ENCODE measurements at regions not wholly inside any gene's neighbourhood (a gene's known extent, or its start where the extent isn't known, plus 50 kb on each side); places are given as distances from the start of the nearest gene placed in this dataset.

DNA sequence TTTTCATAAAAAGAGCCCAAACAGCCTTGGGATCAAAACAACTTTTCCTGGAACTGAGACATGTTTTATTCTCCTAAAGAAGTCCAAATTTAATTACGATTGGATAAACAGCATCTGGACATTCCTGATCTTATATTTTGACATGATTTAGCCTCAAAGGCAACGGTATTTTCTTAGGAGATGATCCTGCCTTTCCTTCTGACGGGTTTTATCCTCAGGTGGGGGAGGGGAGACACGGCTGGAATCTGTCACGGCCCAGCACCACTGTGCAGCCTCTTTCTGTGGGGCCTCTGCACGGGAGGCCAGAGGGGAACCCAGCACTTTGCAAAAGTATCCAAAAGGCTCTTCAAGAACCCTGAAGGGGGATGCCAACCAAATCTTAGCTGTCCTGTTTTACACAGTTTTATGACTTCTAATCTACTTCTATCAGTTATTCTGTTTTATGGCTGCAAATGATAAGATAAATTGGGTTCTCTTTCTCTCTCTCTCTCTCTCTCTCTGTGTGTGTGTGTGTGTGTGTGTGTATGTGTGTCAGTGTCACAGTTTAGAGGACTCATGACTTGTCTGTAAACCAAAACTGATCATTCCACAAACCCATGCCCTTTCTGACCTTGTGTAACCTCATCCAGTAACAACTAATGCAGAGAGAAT, 321.1 kb upstream of the NPVF start:
- Histone ChIP-seq H3K4me3 (ENCODE audit: low read depth in 1 of 2, low read length in 2 of 2) (no peak overlapping the region), H3K9me3 (ENCODE audit: control insufficient read depth in 2 of 2, insufficient read depth in 1 of 2, low read depth in 1 of 2, low read length in 1 of 2) (no peaks in the 10 kb centered on the region), H3K4me1 (ENCODE audit: control insufficient read depth in 2 of 2, insufficient read depth in 2 of 2, low read length in 1 of 2) (no peaks in the 10 kb centered on the region), H3K27ac (ENCODE audit: low read depth in 2 of 2, low read length in 1 of 2) (no peak overlapping the region), H3K36me3 (ENCODE audit: control insufficient read depth in 2 of 2, insufficient read depth in 2 of 2, low read length in 1 of 2) (no peaks in the 10 kb centered on the region), H3K27me3 (ENCODE audit: control insufficient read depth in 1 of 2, insufficient read depth in 2 of 2, low read length in 2 of 2) (no peaks in the 10 kb centered on the region)
- WGBS, 2 donors: 47 to 68% methylated on average over 6 of the region's 6 CpGs

DNA sequence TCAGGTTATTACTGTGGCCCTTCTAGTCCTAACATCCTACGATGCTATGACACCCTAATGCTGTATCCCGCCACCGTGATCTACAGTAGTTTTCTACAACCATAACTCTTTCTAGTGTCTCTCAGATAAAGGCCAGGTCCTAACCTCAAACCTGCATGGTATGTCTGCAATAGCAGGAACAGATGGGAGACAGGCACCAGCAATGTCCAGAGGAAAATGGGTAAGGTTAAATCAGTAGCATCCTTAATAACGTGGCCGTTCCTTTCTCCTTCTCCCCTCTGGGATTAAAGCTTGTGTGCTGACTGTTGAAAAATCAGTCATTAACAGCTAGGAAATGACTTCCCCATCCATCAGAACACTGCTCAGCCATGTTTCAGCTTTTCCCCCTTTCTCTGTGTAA, 321.9 kb upstream of the NPVF start:
- no peaks in the 10 kb centered on the region for H3K4me1 ChIP-seq (ENCODE audit: control insufficient read depth in 2 of 2, insufficient read depth in 2 of 2, low read length in 1 of 2)
- WGBS, 2 donors: 76 to 82% methylated on average over 5 of the region's 5 CpGs
- H3K27me3 ChIP-seq (ENCODE audit: control insufficient read depth in 1 of 2, insufficient read depth in 2 of 2, low read length in 2 of 2): no peaks in the 10 kb centered on the region
- H3K27ac ChIP-seq (ENCODE audit: low read depth in 2 of 2, low read length in 1 of 2): no peak overlapping the region
- no peak overlapping the region for H3K4me3 ChIP-seq (ENCODE audit: low read depth in 1 of 2, low read length in 2 of 2)
- H3K36me3 ChIP-seq (ENCODE audit: control insufficient read depth in 2 of 2, insufficient read depth in 2 of 2, low read length in 1 of 2): no peaks in the 10 kb centered on the region
- no peaks in the 10 kb centered on the region for H3K9me3 ChIP-seq (ENCODE audit: control insufficient read depth in 2 of 2, insufficient read depth in 1 of 2, low read depth in 1 of 2, low read length in 1 of 2)

DNA sequence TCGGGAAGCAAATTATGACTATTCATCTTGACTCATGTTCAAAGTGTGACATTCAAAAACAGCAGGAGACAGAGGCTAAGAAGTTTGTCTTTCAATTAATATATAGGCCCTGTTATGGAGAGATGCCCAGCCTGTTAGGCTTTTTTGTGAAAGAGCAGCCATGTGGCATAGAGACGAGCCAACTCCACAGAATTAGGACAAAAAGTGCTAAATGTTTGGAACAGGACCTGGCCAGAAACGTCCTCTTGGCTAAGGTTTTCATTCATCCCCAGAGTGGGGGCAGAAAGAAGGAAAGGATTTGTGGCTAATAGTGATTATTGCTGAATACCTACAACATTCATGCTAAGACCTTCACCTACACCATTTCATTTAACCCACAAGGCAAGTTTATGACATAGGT, 324.7 kb upstream of the NPVF start:
- Histone ChIP-seq H3K27ac (ENCODE audit: low read depth in 2 of 2, low read length in 1 of 2) (no peak overlapping the region), H3K4me3 (ENCODE audit: low read depth in 1 of 2, low read length in 2 of 2) (no peak overlapping the region), H3K36me3 (ENCODE audit: control insufficient read depth in 2 of 2, insufficient read depth in 2 of 2, low read length in 1 of 2) (no peaks in the 10 kb centered on the region), H3K9me3 (ENCODE audit: control insufficient read depth in 2 of 2, insufficient read depth in 1 of 2, low read depth in 1 of 2, low read length in 1 of 2) (no peaks in the 10 kb centered on the region), H3K27me3 (ENCODE audit: control insufficient read depth in 1 of 2, insufficient read depth in 2 of 2, low read length in 2 of 2) (no peaks in the 10 kb centered on the region), H3K4me1 (ENCODE audit: control insufficient read depth in 2 of 2, insufficient read depth in 2 of 2, low read length in 1 of 2) (no peaks in the 10 kb centered on the region)
- WGBS, 2 donors: 40 to 52% methylated on average over 3 of the region's 3 CpGs

DNA sequence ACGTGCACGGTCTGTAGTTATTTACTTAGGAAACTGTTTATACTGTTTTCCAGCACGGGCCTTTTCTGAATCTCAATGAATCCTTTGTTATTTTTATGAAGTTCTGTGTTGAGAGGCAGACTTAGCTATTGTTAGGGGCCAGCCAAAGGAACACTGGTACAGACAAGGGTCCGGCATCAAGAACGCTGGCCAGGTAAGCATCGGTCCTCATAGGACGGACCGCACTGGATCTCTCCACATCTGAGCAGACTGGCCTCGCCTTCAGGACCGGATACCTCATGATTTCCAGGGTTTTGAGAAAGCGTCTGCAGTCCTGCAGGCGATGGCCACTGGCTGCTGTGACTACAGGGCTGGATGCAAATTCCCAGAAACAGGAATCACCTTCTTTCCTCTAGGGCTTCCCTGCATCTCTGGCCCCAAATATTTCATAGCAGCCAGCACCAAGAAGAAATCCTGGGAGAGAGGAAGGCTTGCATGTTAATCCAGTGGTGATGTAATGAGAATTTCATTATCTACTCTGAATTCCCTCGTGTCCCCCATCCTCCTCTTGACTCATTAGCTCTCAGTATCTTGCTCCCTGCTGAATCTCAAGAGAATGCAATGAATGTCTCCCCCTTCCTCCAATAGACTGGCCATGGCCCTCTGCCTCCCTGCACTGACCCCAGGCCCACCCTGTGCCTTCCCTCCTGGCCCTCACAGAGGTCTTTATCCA, 325.4 kb upstream of the NPVF start:
- H3K27me3 ChIP-seq (ENCODE audit: control insufficient read depth in 1 of 2, insufficient read depth in 2 of 2, low read length in 2 of 2): no peaks in the 10 kb centered on the region
- no peaks in the 10 kb centered on the region for H3K36me3 ChIP-seq (ENCODE audit: control insufficient read depth in 2 of 2, insufficient read depth in 2 of 2, low read length in 1 of 2)
- WGBS, 2 donors: 77 to 80% methylated on average over 13 of the region's 13 CpGs
- no peaks in the 10 kb centered on the region for H3K9me3 ChIP-seq (ENCODE audit: control insufficient read depth in 2 of 2, insufficient read depth in 1 of 2, low read depth in 1 of 2, low read length in 1 of 2)
- H3K4me3 ChIP-seq (ENCODE audit: low read depth in 1 of 2, low read length in 2 of 2): no peak overlapping the region
- no peaks in the 10 kb centered on the region for H3K4me1 ChIP-seq (ENCODE audit: control insufficient read depth in 2 of 2, insufficient read depth in 2 of 2, low read length in 1 of 2)
- no peak overlapping the region for H3K27ac ChIP-seq (ENCODE audit: low read depth in 2 of 2, low read length in 1 of 2)

DNA sequence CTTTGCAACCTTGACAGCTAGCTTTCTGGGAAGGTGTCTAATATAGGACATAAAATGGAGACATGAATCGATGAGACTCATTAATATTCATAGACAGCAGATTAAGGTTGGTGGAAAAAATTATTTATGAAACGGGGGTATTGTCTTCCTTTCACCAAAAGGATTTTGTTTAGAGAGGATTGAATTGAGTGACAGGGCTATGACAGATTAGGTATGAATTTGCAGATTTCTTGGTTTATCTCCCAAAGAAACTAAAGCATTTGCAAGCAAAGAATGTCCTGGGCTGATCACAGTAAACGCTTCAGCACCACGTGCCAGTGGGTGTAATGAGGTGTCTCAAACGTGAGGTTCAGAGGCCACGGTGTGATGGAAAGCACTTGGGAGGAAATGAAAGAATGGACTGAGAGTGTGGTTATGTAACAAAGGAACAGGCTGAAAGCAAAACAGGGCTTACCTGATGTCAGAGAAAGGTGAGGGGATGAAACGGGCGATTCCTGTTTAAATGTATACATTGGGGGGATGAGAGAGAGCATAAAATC, 329.2 kb upstream of the NPVF start:
- no peak overlapping the region for H3K4me3 ChIP-seq (ENCODE audit: low read depth in 1 of 2, low read length in 2 of 2)
- H3K36me3 ChIP-seq (ENCODE audit: control insufficient read depth in 2 of 2, insufficient read depth in 2 of 2, low read length in 1 of 2): no peaks in the 10 kb centered on the region
- no peak overlapping the region for H3K27ac ChIP-seq (ENCODE audit: low read depth in 2 of 2, low read length in 1 of 2)
- no peaks in the 10 kb centered on the region for H3K9me3 ChIP-seq (ENCODE audit: control insufficient read depth in 2 of 2, insufficient read depth in 1 of 2, low read depth in 1 of 2, low read length in 1 of 2)
- 61 to 63% methylated on average over 8 of the region's 8 CpGs for WGBS, 2 donors
- H3K4me1 ChIP-seq (ENCODE audit: control insufficient read depth in 2 of 2, insufficient read depth in 2 of 2, low read length in 1 of 2): no peaks in the 10 kb centered on the region
- H3K27me3 ChIP-seq (ENCODE audit: control insufficient read depth in 1 of 2, insufficient read depth in 2 of 2, low read length in 2 of 2): no peaks in the 10 kb centered on the region

DNA sequence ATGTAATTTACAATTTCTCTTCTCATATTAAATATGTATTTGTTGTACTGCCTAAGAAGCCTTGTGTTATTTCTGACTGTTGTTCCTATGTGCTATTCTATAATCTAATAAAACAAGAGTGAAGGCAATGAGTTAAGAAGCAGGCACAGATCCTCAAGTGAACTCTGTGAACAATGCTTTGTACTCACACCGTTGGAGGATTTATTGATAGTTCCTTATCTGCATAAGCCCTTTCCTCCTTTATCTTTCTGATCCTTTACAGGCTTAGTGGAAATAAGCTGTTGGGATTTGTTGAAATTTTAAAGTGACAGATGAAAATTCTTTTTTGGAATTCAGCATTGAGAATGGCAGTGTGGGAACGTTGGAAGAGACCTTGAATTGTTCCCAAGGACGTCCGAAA, 329.6 kb upstream of the NPVF start:
- 55 to 69% methylated on average over 4 of the region's 4 CpGs for WGBS, 2 donors

DNA sequence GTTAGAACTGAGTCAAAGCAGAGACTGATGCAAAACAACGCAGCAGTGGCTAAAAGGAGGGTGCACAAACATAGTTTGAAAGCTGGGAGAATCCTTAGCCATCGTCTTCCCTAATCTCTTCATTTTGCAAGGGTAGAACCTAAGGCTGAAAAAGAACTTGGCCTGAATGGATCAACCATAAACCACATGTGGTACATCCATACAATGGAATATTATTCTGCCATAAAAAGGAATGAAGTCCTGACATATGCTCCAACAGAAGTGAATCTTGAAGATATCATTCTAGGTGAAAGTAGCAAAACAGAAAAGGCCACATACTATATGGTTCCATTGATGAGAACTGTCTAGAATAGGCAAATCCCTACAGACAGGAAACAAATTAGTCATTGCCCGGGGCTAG, 330.3 kb upstream of the NPVF start:
- H3K4me3 ChIP-seq (ENCODE audit: low read depth in 1 of 2, low read length in 2 of 2): no peak overlapping the region
- no peaks in the 10 kb centered on the region for H3K4me1 ChIP-seq (ENCODE audit: control insufficient read depth in 2 of 2, insufficient read depth in 2 of 2, low read length in 1 of 2)
- H3K9me3 ChIP-seq (ENCODE audit: control insufficient read depth in 2 of 2, insufficient read depth in 1 of 2, low read depth in 1 of 2, low read length in 1 of 2): no peaks in the 10 kb centered on the region
- WGBS, 2 donors: 93% methylated on average over 3 of the region's 3 CpGs
- no peaks in the 10 kb centered on the region for H3K27me3 ChIP-seq (ENCODE audit: control insufficient read depth in 1 of 2, insufficient read depth in 2 of 2, low read length in 2 of 2)
- H3K36me3 ChIP-seq (ENCODE audit: control insufficient read depth in 2 of 2, insufficient read depth in 2 of 2, low read length in 1 of 2): no peaks in the 10 kb centered on the region
- no peak overlapping the region for H3K27ac ChIP-seq (ENCODE audit: low read depth in 2 of 2, low read length in 1 of 2)

More for the DNA sequence above, 329.6 kb upstream of the NPVF start:
- Histone ChIP-seq H3K4me1 (ENCODE audit: control insufficient read depth in 2 of 2, insufficient read depth in 2 of 2, low read length in 1 of 2) (no peaks in the 10 kb centered on the region), H3K9me3 (ENCODE audit: control insufficient read depth in 2 of 2, insufficient read depth in 1 of 2, low read depth in 1 of 2, low read length in 1 of 2) (no peaks in the 10 kb centered on the region), H3K27ac (ENCODE audit: low read depth in 2 of 2, low read length in 1 of 2) (no peak overlapping the region), H3K27me3 (ENCODE audit: control insufficient read depth in 1 of 2, insufficient read depth in 2 of 2, low read length in 2 of 2) (no peaks in the 10 kb centered on the region), H3K36me3 (ENCODE audit: control insufficient read depth in 2 of 2, insufficient read depth in 2 of 2, low read length in 1 of 2) (no peaks in the 10 kb centered on the region), H3K4me3 (ENCODE audit: low read depth in 1 of 2, low read length in 2 of 2) (no peak overlapping the region)

DNA sequence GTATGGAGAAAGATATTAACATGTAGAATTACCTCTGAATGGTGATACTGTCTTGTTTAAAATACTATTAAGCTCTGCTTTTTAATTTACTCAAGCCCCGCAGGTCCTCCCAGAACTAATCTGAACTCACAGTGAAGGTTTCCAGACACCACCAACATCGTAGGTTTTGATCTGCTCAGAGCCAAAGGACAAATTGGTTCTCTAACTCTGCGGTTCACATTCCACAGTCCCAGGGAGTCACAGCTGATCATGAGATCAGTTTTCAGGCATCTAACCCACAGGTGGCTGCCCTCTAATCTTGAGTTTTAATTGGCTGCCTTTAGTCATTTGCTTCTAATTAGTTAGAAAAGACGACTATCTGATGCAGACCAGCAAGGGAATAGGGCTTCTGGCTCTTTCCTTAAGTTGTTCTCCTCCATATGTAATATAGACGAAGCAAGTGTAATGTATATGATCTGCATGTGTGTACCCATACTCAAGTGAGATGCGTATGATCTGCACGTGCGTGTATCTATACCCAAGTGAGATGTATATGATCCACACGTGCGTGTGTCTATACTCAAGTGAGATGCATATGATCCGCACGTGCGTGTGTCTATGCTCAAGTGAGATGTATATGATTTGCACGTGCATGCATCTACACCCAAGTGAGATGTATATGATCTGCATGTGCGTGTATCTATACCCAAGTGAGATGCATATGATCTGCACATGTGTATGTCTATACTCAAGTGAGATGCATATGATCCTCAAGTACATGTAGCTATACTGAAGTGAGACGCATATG, 331.5 kb upstream of the NPVF start:
- no peaks in the 10 kb centered on the region for H3K4me1 ChIP-seq (ENCODE audit: control insufficient read depth in 2 of 2, insufficient read depth in 2 of 2, low read length in 1 of 2)
- no peak overlapping the region for H3K27ac ChIP-seq (ENCODE audit: low read depth in 2 of 2, low read length in 1 of 2)
- 90 to 93% methylated on average over 16 of the region's 16 CpGs for WGBS, 2 donors
- H3K27me3 ChIP-seq (ENCODE audit: control insufficient read depth in 1 of 2, insufficient read depth in 2 of 2, low read length in 2 of 2): no peaks in the 10 kb centered on the region
- H3K36me3 ChIP-seq (ENCODE audit: control insufficient read depth in 2 of 2, insufficient read depth in 2 of 2, low read length in 1 of 2): no peaks in the 10 kb centered on the region
- H3K4me3 ChIP-seq (ENCODE audit: low read depth in 1 of 2, low read length in 2 of 2): no peak overlapping the region
- no peaks in the 10 kb centered on the region for H3K9me3 ChIP-seq (ENCODE audit: control insufficient read depth in 2 of 2, insufficient read depth in 1 of 2, low read depth in 1 of 2, low read length in 1 of 2)

DNA sequence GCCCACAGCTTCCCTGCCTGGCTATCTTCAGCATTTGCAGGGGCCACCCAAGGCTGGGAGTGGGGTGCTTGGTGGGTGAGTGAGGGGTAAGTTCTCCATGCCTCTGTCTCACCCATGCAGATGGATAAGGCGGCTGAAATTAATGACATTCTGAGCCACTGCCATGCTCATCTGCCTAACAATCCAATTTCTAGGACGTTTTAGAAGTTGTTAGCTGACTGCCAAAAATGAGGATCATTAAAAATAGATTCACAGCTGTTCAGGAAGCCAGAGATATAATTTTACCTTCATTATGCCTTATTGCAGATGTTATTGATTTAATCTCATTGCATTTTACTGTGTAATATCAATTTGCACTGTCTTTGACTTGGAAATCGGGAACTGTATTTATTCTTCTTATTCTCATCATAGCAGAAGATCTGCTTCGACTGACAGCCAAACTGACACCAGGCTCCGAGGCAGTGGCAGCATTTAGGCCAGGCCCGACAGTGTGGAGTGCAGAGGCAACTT, 334.4 kb upstream of the NPVF start:
- H3K27me3 ChIP-seq (ENCODE audit: control insufficient read depth in 1 of 2, insufficient read depth in 2 of 2, low read length in 2 of 2): no peaks in the 10 kb centered on the region
- peak overlapping the region; percentile 14 to 18 for H3K27ac ChIP-seq (ENCODE audit: low read depth in 2 of 2, low read length in 1 of 2)
- no peak overlapping the region for H3K4me3 ChIP-seq (ENCODE audit: low read depth in 1 of 2, low read length in 2 of 2)
- no peaks in the 10 kb centered on the region for H3K9me3 ChIP-seq (ENCODE audit: control insufficient read depth in 2 of 2, insufficient read depth in 1 of 2, low read depth in 1 of 2, low read length in 1 of 2)
- WGBS, 2 donors: 59 to 64% methylated on average over 6 of the region's 6 CpGs
- no peaks in the 10 kb centered on the region for H3K4me1 ChIP-seq (ENCODE audit: control insufficient read depth in 2 of 2, insufficient read depth in 2 of 2, low read length in 1 of 2)
- H3K36me3 ChIP-seq (ENCODE audit: control insufficient read depth in 2 of 2, insufficient read depth in 2 of 2, low read length in 1 of 2): no peaks in the 10 kb centered on the region

Data from esophagus (tissue), 2 donors.